GM12878 (cell line): ENCODE measurements at regions not wholly inside any gene's neighbourhood (a gene's known extent, or its start where the extent isn't known, plus 50 kb on each side); places are given as distances from the start of the nearest gene placed in this dataset.

ENCODE experiments used
- ATAC-seq: fragments of 200-7000 bp; cut with Tn5 transposase; 3 replicates; pipeline ENCODE4 v1.9.1; 2020; ENCODE audit warnings: mild to moderate bottlenecking, moderate library complexity
- BruUV-seq: library from RNA; stranded (reverse); fragments of 400-500 nt; replicated peaks from 2 replicates; lab custom pipeline; 2021; lab: Mats Ljungman, UMichigan
- CTCF ChIA-PET: fragments of 300-600 bp; sonication (Branson Sonifier 250); formaldehyde crosslinking; extraction: SDS; loops from one replicate; lab custom pipeline; 2021; ENCODE audit warnings: inconsistent platforms; lab: Yijun Ruan, JAX
- POLR2A ChIA-PET: fragments of 350-600 bp; formaldehyde crosslinking; extraction: SDS; loops from one replicate; lab custom pipeline; 2021; ENCODE audit warnings: inconsistent platforms; lab: Charles Lee
- RAD21 ChIA-PET: fragments of 300-600 bp; sonication (Branson Sonifier 250); formaldehyde crosslinking; loops from one replicate; lab custom pipeline; 2023; ENCODE audit warnings: antibody characterized with exemption; ENCODE audit not compliant: unreplicated experiment; lab: Charles Lee
- SMC1A ChIA-PET: fragments of 300-600 bp; sonication (Branson Sonifier 250); formaldehyde crosslinking; loops from one replicate; lab custom pipeline; 2023; ENCODE audit not compliant: unreplicated experiment, uncharacterized antibody; lab: Charles Lee
- DNase-seq: peaks from one replicate; pipeline ENCODE4 v3.0.0-alpha.2; 2011; ENCODE audit warnings: low read depth, low spot score
- FAIRE-seq: peaks from 3 replicates; lab custom pipeline; 2011; peaks lifted over from hg19 to GRCh38; lab: Jason Lieb, UNC
- H2AFZ ChIP-seq: 2 replicates; pipeline ENCODE4 v1.6.0; 2011; ENCODE audit warnings: low read depth, low read length, control low read depth; ENCODE audit not compliant: control insufficient read depth
- H3K27ac ChIP-seq: 2 replicates; pipeline ENCODE4 v1.5.1; 2011; ENCODE audit warnings: control low read depth; ENCODE audit not compliant: control insufficient read depth, insufficient read depth
- H3K27me3 ChIP-seq, 2 experiments: replicated peaks in 1 of 2; 2 replicates each; pipeline versions ENCODE4 v1.6.0 to v1.6.1; 2011; ENCODE audit warnings: low read length in 1 of 2; ENCODE audit not compliant: control insufficient read depth in 2 of 2, insufficient read depth in 2 of 2
- H3K36me3 ChIP-seq, 2 experiments: 2 replicates each; pipeline ENCODE4 v1.5.1; 2011; ENCODE audit warnings: low read length in 1 of 2; ENCODE audit not compliant: control insufficient read depth in 2 of 2, insufficient read depth in 2 of 2
- H3K4me1 ChIP-seq: 2 replicates; pipeline ENCODE4 v1.6.1; 2011; ENCODE audit warnings: mild to moderate bottlenecking, low read length, moderate library complexity, mixed read lengths; ENCODE audit not compliant: control insufficient read depth, insufficient read depth
- H3K4me2 ChIP-seq: 2 replicates; pipeline ENCODE4 v1.6.0; 2011; ENCODE audit warnings: control low read depth; ENCODE audit not compliant: control insufficient read depth, insufficient read depth
- H3K4me3 ChIP-seq: fragments of 200-600 bp; sonication (generic); 2 replicates; pipeline ENCODE4 v1.5.1; 2016
- H3K79me2 ChIP-seq: 2 replicates; pipeline ENCODE4 v1.6.0; 2011; ENCODE audit warnings: low read length; ENCODE audit not compliant: control insufficient read depth, insufficient read depth
- H3K9ac ChIP-seq: 2 replicates; pipeline ENCODE4 v1.8.0; 2011; ENCODE audit warnings: low read length, control low read depth, mixed read lengths; ENCODE audit not compliant: control insufficient read depth, insufficient read depth
- H3K9me3 ChIP-seq: replicated peaks from 3 replicates; pipeline ENCODE4 v1.5.1; 2011; ENCODE audit warnings: mild to moderate bottlenecking, low read length; ENCODE audit not compliant: control insufficient read depth, insufficient read depth
- H4K20me1 ChIP-seq: 2 replicates; pipeline ENCODE4 v1.6.0; 2011; ENCODE audit not compliant: control insufficient read depth, insufficient read depth
- ELK1 ChIP-seq: IDR thresholded peaks from 2 replicates; pipeline ENCODE4 v1.6.1; 2012; ENCODE audit warnings: low read depth, low read length, improper control_type of control experiment
- ESRRA ChIP-seq: IDR thresholded peaks from 2 replicates; pipeline ENCODE4 v1.6.1; 2012; ENCODE audit warnings: mild to moderate bottlenecking, low read length, improper control_type of control experiment
- IRF4 ChIP-seq: IDR thresholded peaks from 2 replicates; pipeline ENCODE4 v1.6.1; 2011; ENCODE audit warnings: low read depth, low read length
- MYB ChIP-seq: fragments of 150-350 bp; IDR thresholded peaks from 2 replicates; pipeline ENCODE4 v1.6.1; 2014; ENCODE audit warnings: mild to moderate bottlenecking, low read depth, low read length, borderline replicate concordance
- NR2F1 ChIP-seq: fragments of 450-650 bp; conservative IDR thresholded peaks from 2 replicates; pipeline ENCODE4 v1.6.1; 2017; ENCODE audit warnings: mild to moderate bottlenecking
- POLR2AphosphoS5 ChIP-seq: IDR thresholded peaks from 2 replicates; pipeline ENCODE4 v1.6.1; 2011; ENCODE audit warnings: mild to moderate bottlenecking, low read length, inconsistent platforms
- POU2F2 ChIP-seq: IDR thresholded peaks from 3 replicates; pipeline ENCODE4 v1.6.1; 2011; ENCODE audit warnings: low read depth, mild to moderate bottlenecking, low read length, borderline replicate concordance
- RAD51 ChIP-seq: fragments of 450-650 bp; IDR thresholded peaks from 2 replicates; pipeline ENCODE4 v1.6.1; 2016; ENCODE audit warnings: moderate library complexity, mild to moderate bottlenecking, inconsistent platforms
- RELA ChIP-seq: fragments of 450-650 bp; IDR thresholded peaks from 2 replicates; pipeline ENCODE4 v1.8.0; 2014; ENCODE audit warnings: borderline replicate concordance; ENCODE audit not compliant: partially characterized antibody
- SPI1 ChIP-seq: IDR thresholded peaks from 2 replicates; pipeline ENCODE4 v1.6.1; 2011; ENCODE audit warnings: low read depth, mild to moderate bottlenecking, low read length, moderate library complexity, borderline replicate concordance; ENCODE audit not compliant: insufficient read depth
- ZBED1 ChIP-seq: IDR thresholded peaks from 2 replicates; pipeline ENCODE4 v1.6.1; 2016; ENCODE audit warnings: borderline replicate concordance
- ZBTB4 ChIP-seq: fragments of 450-650 bp; formaldehyde crosslinking; IDR thresholded peaks from 2 replicates; pipeline ENCODE4 v1.4.0; 2022; ENCODE audit warnings: mild to moderate bottlenecking, moderate library complexity
- ZNF207 ChIP-seq: fragments of 450-650 bp; IDR thresholded peaks from 2 replicates; pipeline ENCODE4 v1.6.1; 2014; ENCODE audit warnings: antibody characterized with exemption, mild to moderate bottlenecking, borderline replicate concordance
- WGBS: methylation state at CpG from one replicate; pipeline ENCODE4 v1.1.6; 2016; ENCODE audit warnings: low lambda C conversion rate; ENCODE audit not compliant: insufficient replicate concordance, insufficient coverage; ENCODE audit errors: missing lambda C conversion rate; 5-methylcytosine and 5-hydroxymethylcytosine counted together
- in situ Hi-C: fragments of 300-500 bp; cut with MboI; formaldehyde crosslinking; loops from 9 replicates; pipeline ENCODE4 v1.14.3; 2018; ENCODE audit warnings: mixed read lengths
- intact Hi-C: fragments of 100-400 bp; cut with micrococcal nuclease; formaldehyde crosslinking; loops from one replicate; pipeline ENCODE4 v1.14.2; 2022; ENCODE audit not compliant: unreplicated experiment

GRCh38 chr11:134915212-134915611, 503.2 kb upstream of the B3GAT1 start:
- ChIA-PET SMC1A (no interaction called here), CTCF (no interaction called here), POLR2A (no interaction called here), RAD21 (no interaction called here)
- no peak overlapping the region for H3K9ac ChIP-seq
- intact Hi-C loops (no loop called here), in situ Hi-C loops (no loop called here)
- no TSS peak for BruUV-seq
- 9% methylated on average over 8 of the region's 8 CpGs for WGBS
- ATAC-seq: no peak
- FAIRE-seq: no peak
- H3K36me3 ChIP-seq: no peaks in the 10 kb centered on the region
- H3K79me2 ChIP-seq: no peaks in the 10 kb centered on the region
- no peak overlapping the region for H3K4me3 ChIP-seq
- peaks cover 0 to 2% of the 10 kb centered on the region in 2 experiments; a peak in 1 of 4 replicates for H3K27me3 ChIP-seq
- H3K9me3 ChIP-seq: no peaks in the 10 kb centered on the region
- peaks cover 4% of the 10 kb centered on the region; the same call in 1 of the 2 replicates for H4K20me1 ChIP-seq
- no peaks in the 10 kb centered on the region for H3K4me1 ChIP-seq
- H3K27ac ChIP-seq: no peak overlapping the region
- no peak overlapping the region for H3K4me2 ChIP-seq
- TF ChIP-seq ESRRA (no peak), ZNF207 (no peak), MYB (no peak), RELA (no peak), POLR2AphosphoS5 (no peak), RAD51 (no peak), ZBTB4 (CRISPR knock-in tag) (no peak), POU2F2 (no peak), SPI1 (no peak), NR2F1 (no peak), ELK1 (no peak), ZBED1 (no peak), IRF4 (no peak)
- DNase-seq: no peak
- H2AFZ ChIP-seq: no peak overlapping the region
